OCI-LY3 (cell line): ENCODE measurements at regions not wholly inside any gene's neighbourhood (a gene's known extent, or its start where the extent isn't known, plus 50 kb on each side); places are given as distances from the start of the nearest gene placed in this dataset.

Experiments
- EZH2phosphoT487 ChIP-seq: fragments of 200-600 bp; shearing (Covaris generic); IDR thresholded peaks from 2 replicates; pipeline ENCODE4 v1.6.1; 2018; ENCODE audit warnings: antibody characterized with exemption, mixed run types, low read depth
- TF ChIP-seq, protein P1 (sequence below): fragments of 200-600, 300-600 bp; sonication (generic); IDR thresholded peaks from 2 replicates; pipeline ENCODE4 v1.5.1; 2014; ENCODE audit warnings: antibody characterized with exemption, low read length, low read depth

- TF ChIP-seq, protein P1, sequence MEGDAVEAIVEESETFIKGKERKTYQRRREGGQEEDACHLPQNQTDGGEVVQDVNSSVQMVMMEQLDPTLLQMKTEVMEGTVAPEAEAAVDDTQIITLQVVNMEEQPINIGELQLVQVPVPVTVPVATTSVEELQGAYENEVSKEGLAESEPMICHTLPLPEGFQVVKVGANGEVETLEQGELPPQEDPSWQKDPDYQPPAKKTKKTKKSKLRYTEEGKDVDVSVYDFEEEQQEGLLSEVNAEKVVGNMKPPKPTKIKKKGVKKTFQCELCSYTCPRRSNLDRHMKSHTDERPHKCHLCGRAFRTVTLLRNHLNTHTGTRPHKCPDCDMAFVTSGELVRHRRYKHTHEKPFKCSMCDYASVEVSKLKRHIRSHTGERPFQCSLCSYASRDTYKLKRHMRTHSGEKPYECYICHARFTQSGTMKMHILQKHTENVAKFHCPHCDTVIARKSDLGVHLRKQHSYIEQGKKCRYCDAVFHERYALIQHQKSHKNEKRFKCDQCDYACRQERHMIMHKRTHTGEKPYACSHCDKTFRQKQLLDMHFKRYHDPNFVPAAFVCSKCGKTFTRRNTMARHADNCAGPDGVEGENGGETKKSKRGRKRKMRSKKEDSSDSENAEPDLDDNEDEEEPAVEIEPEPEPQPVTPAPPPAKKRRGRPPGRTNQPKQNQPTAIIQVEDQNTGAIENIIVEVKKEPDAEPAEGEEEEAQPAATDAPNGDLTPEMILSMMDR: no peak
- no peak for TF ChIP-seq EZH2phosphoT487
Measured at GRCh38 chr20:24144371-24144770, 155.8 kb upstream of the GGTLC1 start.
